GM19455 (cell line): ENCODE measurements at regions not wholly inside any gene's neighbourhood (a gene's known extent, or its start where the extent isn't known, plus 50 kb on each side); places are given as distances from the start of the nearest gene placed in this dataset.
"Not testable (repeated sequence)": the region's sequence is repeated elsewhere in the genome, so short reads cannot be mapped to it uniquely, and the experiment has no call there.

Experiments
- ATAC-seq: cut with Tn5 transposase; IDR thresholded peaks from one replicate; pipeline ENCODE4 v1.9.1; 2021; ENCODE audit not compliant: unreplicated experiment

DNA sequence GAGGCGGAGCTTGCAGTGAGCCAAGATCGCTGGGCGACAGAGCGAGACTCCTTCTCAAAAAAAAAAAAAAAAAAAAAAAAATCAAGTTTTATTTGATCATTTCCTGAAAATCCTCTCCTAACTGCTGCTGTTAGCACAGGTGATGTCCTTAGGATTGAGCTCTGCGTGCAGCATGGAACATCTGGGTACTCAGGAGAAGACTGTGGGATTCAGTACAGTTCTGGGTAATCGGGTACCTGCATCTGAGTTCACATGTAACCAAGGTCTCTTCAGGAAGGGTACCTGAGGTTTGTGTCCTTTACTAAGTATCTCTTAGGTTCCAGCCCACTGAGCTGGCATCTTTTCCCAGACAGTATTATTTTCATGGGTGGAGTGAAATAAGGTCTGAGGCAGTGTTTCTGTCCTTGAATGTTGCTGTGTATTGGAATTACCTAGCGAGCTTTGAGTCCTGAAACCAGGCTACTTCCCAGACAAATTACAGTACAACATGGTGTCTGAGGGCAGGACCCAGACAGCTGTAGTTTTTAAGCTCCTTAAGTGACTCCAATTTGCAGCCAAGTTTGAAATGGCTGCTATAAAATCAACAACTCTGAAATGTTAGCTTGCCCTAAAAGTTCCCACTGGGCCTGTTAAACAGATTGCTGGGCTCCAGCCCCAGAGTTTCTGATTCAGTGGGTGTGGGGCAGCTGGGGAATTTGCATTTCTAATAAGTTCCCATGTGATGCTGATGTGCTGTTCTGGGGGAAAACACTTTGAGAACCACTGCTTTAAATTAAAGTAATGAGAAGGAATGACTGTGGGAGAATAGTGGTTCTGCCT is 120.5 kb downstream of the PMAIP1 start:
- no peak for ATAC-seq

DNA sequence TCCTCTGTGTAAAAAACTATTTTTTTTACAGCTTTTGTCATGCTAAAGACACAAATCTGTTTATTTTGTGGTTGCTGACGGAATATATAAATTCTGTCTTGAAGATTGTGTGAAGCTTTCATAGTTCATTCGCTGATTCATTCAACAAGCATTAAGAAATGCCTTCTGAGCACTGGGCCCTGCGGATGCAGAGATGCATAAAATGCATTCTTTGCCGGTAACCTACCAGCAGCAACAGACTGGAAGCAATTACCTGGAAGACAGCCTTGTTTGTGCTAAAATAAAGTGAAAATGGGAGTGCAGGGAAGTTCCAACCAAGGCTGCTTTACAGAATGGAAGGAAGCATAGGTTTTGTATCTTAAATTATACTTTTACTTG is 119.7 kb downstream of the PMAIP1 start:
- ATAC-seq = no peak

GRCh38 chr18:60018618-60019462 is 119.0 kb downstream of the PMAIP1 start:
- no peak for ATAC-seq

DNA sequence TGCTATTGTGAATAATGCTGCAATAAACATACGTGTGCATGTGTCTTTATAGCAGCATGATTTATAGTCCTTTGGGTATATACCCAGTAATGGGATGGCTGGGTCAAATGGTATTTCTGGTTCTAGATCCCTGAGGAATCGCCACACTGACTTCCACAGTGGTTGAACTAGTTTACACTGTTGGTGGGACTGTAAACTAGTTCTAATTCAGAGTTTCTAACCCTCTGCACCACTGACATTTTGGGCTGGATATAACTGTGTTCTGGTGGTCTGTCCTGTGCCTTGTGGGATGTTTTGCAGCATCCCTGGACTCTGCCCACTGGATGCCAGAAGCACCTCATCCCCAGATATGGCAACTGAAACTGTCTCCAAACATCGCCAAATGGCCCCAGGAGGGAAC is 118.3 kb downstream of the PMAIP1 start:
- ATAC-seq = not testable (repeated sequence)

- ATAC-seq = no peak
Observed at GRCh38 chr18:60017371-60017770, 117.6 kb downstream of the PMAIP1 start.

DNA sequence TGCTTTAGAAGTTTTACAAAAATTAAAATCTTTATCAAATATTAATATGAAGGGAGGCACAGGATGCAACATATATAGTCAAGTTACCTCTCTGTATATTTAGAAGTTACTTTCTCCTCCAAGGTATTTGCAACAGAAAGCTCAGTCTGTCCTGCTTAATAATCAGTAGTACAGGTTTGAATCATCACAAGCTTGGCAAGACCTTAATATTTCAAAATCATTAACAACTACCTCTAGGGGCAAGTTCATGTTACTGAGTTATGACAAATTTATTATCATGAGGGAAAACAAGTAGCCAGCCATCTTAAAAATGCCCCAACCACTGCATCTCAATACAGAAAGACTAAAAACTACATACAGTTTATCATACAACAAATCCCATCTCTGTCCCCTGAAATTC is 116.0 kb downstream of the PMAIP1 start:
- ATAC-seq = not testable (repeated sequence)

- not testable (repeated sequence) for ATAC-seq
Observed at GRCh38 chr18:60013148-60013547, 113.4 kb downstream of the PMAIP1 start.

DNA sequence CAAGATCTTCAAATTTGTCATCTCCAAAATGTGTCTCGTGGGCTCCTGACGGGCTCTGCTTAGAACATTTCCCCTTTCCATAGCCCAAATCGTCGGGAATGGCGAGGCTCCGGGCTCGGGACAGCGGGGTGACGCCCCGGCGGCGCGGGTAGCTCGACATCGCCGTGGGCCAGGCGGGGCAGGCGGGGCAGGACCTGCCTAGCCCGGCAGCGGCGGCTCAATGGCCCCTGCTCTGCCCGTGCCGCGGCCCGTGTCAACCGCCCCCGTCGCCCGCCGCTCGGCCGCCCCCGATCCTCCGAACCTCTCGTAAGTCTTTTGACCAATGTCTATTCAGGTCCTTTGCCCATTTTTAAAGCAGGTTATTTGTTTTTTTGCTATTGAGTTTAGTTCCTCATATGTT is 111.2 kb downstream of the PMAIP1 start:
- ATAC-seq = no peak

- no peak for ATAC-seq
Observed at GRCh38 chr18:60010513-60010912, 110.7 kb downstream of the PMAIP1 start.

GRCh38 chr18:60007661-60008060 is 107.9 kb downstream of the PMAIP1 start:
- no peak for ATAC-seq

GRCh38 chr18:60003610-60004185 is 103.9 kb downstream of the PMAIP1 start:
- no peak for ATAC-seq

GRCh38 chr18:59996370-59996966 is 96.7 kb downstream of the PMAIP1 start:
- peak; percentile 71 for ATAC-seq

GRCh38 chr18:59994357-59994756 is 94.6 kb downstream of the PMAIP1 start:
- no peak for ATAC-seq

- ATAC-seq = no peak
Observed at GRCh38 chr18:59993560-59993959, 93.8 kb downstream of the PMAIP1 start.

- no peak for ATAC-seq
Observed at GRCh38 chr18:59990121-59990823, 90.5 kb downstream of the PMAIP1 start.

- peak; percentile 78 for ATAC-seq
Observed at GRCh38 chr18:59988098-59988706, 88.4 kb downstream of the PMAIP1 start.

- no peak for ATAC-seq
Observed at GRCh38 chr18:59987102-59987501, 87.3 kb downstream of the PMAIP1 start.

DNA sequence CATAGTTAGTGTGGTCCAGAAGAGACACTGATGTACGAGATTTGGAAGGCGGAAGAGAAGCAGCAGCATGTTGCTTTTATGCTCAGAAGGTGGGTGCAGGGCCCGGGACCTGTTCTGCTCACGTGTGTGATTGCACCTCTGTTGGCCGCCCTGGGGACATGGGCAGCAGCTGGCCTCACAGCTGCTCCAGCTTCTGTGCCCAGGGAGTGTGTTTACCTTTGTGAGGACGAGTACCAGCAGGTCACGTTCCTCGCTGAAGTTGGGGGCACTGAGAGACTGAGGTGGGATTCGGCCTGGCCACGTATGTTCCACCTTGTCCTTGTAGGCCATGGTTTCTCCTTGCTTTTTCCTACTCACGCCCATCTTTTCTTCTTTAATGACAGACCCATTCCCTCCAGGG is 86.3 kb downstream of the PMAIP1 start:
- ATAC-seq = no peak

DNA sequence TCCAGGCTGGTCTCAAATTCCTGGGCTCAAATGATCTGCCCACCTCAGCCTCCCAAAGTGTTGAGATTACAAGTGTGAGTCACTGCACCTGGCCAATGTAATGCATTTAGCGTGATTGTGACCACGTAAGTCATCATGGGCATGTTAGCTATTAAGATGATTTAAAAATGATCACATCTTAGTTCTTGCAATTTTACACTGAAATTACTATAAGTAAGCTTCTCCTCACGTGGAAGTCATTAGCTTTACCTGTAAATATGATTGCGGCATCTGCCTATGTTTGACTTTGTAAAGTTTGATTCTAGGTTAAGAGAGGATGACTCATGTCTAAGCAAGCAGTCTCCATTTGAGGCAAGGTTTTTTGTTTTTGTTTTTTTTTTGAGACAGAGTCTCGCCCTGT is 85.5 kb downstream of the PMAIP1 start:
- no peak for ATAC-seq

- no peak for ATAC-seq
Observed at GRCh38 chr18:59983506-59983905, 83.7 kb downstream of the PMAIP1 start.
